GM19438 (cell line): ENCODE measurements at regions not wholly inside any gene's neighbourhood (a gene's known extent, or its start where the extent isn't known, plus 50 kb on each side); places are given as distances from the start of the nearest gene placed in this dataset.

Experiments used
- ATAC-seq: cut with Tn5 transposase; IDR thresholded peaks from one replicate; pipeline ENCODE4 v1.9.1; 2021; ENCODE audit warnings: low read depth; ENCODE audit not compliant: unreplicated experiment

DNA sequence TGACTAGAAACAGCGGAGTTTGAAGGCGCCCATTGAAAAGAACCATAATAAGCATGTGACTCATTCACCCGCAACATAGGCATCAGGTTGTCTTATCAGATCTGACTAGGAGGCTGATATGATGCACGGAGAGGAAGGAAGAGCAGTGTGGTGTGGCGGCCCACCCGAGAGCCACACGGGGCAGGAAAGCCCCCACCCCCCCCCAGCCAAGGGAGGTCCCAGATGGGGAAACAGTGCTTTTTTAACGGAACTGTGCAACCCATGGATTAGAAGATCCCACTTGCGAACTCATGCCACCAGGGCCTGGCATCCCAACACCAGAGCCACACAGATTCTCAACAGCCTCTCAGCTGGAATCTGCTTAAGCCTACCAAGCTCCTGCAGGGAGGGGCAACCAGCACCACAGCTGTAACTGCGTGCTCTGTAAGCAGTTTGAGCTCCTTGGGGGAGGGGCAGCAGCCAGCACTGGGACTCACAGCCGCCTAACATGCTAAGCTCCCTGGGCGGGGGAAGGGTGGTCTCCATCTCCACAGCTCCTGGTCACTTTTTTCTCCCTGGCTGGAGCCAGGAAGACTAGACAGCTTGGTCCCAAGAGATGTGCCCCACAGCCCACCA, 466.2 kb downstream of the PDGFC start:
- ATAC-seq, result no peak

DNA sequence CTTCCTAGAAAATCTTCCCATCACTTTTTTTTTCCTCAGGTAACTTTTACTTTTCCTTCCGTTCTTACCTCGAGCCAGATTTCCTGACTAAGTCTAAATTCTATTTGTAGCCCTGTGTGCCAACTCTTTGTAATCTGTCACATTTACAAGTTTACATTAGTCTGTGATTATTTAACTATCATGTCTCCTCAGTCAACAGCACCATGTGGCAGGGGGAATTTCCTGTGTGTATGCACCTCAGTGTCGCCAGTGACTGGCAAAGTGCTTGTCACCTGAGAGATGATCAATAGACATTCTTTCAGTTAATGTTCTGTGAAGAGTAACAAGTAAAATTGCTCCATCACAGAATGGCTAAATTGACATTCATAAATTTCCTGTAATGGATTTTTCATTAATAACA, 468.5 kb downstream of the PDGFC start:
- no peak for ATAC-seq

DNA sequence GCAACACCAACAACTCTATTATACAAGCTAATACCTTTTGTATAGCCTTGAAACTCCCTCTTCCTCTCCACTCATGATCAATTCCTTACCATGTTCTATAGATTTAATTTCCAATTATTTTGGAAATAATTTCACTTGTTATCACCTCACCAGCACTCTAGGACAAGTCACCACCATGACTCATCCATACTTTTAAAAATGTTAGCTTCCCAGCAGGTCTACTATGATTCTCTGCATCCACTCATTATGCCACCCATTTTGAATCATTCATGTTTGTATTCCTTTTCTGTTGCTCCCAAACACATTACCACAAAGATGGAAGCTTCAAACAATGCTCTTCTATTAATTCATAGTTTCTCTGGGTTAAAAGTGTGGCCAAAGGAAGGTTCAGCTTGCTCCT, 469.6 kb downstream of the PDGFC start:
- no peak for ATAC-seq

DNA sequence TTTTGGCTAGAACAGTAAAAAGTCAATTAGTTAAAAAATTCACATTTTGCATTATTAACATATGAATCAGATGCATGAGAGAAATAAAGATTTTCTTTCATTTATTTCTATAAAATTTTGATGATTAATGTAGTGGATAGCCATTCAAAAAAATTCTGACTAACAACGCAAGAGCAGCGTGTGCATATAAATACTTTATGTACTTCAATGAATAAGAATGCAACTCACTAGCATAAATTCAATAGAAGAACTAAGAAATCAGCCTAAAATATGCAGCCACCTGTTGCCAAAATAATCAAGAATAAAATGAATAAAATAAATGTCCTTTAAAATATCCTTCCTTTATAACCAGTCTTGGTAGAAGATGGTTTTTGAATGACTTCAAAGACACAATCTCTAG, 471.9 kb downstream of the PDGFC start:
- no peak for ATAC-seq

DNA sequence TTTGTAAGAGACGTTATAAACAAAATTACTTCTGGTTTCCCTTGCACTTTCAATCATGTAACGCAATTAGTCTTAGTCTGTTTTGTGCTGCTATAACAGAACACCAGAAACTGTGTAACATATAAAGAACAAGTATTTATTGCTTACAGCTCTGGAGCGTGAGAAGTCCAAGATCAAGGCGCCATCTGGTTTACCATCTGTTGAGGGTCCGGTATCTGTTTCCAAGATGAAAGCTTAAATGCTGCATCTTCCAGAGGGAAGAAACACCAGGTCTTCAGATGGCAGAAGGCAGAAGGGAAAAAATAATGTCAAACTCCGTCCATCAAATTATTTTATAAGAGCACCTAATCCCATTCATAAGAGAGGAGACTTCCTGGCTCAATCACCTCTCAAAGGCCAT, 474.1 kb downstream of the PDGFC start:
- no peak for ATAC-seq

DNA sequence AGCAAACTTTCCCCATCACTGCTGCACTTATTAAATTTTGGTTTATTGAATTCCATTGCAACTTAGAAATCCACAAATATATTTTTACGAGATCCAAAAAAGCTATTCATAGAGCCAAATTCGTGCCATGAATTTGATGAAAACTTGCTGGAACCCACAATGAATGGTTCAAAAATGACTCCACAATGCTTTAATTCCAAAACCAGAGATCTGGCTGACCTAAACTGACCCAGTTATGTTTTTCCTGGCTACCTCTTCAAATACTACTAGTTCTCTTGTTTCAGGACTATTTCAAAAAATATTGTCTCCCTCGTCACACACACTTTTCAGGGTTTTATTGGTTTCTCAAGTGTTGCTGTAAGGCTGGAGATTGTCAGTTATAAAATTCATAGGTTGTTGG, 474.8 kb downstream of the PDGFC start:
- no peak for ATAC-seq

DNA sequence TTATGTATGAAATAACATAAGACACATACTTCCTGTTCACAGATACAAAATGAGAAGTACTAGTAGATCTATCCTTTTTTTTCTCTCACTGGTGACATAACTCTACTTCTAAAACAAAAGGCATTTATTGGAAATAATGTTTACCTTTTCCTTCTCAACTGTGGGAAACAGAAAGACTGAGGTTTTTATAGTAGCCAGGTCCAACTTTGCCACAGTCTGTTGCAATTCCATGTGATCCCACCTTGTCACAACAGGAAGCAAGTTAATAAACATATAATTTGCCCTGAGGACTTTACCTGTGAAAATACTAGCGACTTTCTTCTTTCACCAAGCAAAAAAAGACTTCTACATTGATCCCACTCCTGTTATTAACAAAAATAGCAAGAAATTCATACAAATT, 475.8 kb downstream of the PDGFC start:
- no peak for ATAC-seq

DNA sequence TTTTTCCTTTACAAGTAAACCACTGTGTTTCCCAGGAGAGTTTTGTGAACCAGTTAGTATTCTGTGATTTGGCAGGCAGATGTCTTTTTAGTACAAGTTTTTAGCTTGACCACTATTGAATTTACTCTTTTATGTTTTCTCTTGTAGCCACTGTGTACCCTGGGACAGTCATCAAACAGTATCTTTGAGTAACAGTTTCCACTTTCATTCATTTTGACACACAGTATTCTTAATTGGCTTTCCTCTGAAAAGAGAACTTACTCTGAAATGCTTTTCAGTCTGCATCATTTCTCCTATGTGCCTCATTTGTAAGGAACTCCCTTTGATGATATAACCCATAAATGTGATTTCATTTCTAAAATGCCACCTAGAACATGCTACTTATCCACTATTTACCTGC, 476.5 kb downstream of the PDGFC start:
- no peak for ATAC-seq

DNA sequence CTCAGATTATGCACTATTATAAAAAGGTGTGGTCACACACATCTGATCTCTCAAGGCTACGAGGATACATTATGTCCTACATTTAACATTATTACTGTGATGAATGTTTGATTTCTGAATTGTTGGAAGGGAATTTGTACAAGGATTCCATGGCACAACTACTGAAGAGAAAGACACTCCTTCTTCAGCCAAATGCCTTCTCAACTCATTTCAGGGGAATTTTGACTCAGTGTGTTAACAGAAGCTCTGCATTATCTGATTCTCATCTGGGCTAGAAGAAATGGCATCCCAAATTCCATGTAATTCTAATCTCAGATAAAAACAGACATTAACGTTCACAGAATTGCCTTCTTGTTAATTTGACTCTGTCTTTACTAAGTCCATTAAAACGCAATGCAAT, 477.7 kb downstream of the PDGFC start:
- ATAC-seq, result no peak

DNA sequence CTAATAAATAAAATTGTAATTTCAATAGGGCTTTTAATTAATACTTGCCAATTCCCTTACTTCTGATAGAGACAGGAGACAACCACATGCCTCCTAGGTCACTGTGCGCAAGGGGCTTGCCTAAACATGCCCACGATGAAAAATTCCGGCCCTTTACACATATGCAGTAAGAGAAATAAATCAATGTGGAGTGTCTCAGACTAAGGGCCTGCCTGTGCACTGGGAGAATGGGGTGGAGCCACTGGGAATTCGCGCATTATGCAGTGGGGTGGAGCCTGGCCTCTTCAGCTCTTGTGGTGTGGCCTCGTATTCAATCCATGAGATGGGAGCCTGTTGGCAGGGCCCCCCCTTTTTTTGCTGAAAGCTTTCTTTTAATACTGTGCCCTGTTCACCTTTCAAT, 484.5 kb downstream of the PDGFC start:
- no peak for ATAC-seq

DNA sequence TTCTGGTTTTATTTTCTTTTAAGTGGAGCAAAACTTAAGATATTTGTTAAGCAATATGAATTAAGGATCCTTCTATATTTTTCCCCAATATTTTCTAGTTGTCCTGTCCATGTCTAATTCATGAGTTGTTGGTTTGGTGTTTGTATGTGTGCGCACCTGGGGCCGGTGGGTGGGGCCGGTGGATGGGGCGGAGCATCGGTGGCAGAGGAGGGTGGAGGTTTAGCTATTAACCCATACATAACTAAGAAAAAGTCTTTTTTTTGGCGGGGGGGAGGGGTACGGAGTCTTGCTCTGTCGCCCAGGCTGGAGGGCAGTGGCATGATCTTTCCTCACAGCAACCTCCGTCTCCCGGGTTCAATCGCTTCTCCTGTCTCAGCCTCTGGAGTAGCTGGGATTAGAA, 489.8 kb downstream of the PDGFC start:
- ATAC-seq, result no peak

DNA sequence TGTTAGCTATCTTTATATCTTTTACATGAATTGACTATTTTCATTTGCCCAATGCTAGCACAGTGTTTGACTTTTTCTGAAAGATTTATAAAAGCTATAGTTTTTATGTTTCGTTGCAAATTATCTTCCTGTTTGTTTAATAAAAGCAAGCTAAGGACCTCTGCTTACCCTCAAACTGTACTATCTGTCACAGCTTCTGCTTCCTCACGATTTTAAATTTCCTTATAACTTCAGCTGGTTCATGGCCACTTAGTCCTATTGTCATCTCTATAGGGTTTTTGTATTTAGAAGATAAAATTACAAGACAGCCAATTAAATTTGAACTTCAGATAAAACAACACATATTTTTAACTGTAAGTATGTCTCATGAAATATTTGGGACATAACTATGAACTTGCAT, 494.0 kb downstream of the PDGFC start:
- no peak for ATAC-seq

DNA sequence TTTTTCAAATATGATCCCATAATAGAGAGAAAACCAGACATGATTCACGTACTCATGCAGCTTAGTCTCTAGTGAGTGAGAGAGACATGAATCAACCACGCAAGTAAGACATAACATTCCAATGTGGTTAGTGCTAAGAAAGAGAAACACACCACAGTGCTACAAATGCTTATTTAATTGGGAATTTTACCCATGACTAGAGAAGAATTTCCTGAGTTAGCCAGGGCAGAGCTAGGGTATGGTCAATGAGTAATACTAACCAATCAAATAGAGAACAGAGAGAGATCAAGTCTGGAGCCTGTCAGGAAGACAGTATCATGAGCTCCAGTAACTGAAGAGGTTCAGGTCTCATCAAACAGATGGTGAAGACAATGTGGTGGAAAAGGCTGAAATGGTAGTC, 495.2 kb downstream of the PDGFC start:
- ATAC-seq, result no peak

DNA sequence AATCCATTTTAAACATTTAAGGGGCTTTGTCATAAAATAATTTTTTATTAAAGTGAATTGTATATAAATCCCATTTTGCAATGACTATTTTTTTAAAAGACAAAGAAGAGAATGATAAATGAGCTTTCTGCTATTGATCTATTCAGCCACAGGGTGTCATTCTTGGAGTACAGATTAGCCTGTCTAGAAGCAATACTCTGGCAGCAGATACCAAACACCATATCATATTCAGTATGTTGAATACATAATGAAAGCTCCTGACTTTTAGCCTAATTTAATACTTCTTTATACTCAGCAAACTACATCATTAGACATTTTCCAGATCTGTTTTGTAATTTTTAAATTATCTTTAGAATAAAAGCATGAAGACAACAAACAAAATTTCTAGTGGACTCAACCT, 496.3 kb downstream of the PDGFC start:
- ATAC-seq, result no peak

DNA sequence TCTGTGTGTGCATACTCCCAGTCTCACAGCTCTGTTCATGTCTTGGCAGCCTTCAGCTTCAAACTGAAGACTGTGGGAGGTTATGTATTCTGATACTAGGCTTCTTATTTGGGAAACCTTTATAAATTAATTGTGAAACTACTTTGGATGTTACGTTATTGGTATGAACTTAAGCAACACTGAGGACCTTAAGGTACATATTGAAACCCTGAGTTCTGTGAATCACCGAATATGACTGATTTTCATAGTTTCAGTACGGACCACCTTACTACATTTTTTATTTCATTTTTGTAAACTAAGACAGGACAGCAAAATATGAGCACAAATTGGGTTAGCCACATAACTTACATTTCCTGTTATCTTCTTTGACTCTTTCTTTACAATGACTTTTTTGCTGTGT, 498.4 kb downstream of the PDGFC start:
- no peak for ATAC-seq

DNA sequence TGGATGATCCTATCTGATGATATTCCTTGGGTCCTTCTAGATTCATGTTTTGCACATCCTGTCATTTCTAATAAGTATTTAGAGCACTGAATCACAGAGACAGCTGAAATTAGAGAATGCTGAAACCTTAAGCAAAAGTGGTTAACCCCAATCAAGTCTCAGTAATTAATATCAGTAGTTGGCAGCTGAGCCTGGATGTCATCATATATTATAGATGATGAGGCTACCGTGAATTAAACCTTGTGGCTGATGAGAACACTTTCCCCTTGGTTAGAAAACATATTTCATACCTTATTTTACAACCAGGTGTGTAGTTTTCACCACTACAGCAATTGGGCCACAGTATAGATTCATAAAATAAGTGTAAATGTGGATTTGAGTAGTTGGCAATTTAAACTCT, 499.0 kb downstream of the PDGFC start:
- no peak for ATAC-seq

DNA sequence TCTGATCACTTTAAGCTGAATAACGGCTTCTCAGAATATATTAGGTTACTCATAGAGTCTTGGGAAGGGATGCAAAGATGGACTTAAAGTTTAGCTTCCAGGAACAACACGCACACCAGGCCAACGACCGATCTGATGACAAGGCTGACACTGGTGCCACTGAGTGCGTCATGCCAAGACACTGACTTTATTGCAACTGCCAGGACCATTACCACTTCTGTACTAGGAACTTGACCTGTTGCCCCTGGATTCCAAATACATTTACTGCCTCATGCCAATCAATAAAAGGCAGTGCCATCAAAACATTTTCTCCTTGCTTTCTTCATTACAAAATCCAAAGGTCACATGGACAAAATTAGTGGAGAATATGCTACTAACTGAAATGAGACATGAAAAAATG, 505.9 kb upstream of the CTSO start:
- ATAC-seq, result no peak

DNA sequence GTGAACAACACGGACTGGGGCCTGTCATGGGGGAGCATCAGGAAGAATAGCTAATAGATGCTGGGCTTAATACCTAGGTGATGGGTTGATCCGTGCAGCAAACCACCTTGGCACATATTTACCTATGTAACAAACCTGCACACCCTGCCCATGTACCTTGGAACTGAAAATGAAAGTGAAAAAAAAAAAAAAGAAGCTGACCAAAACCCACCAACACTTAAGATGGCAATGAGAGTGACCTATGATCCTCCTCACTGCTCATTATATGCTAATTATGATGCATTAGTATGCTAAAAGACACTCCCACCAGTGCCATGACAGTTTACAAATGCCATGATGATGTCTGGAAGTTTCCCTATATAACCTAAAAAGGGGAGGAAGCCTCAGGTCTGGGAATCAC, 503.2 kb upstream of the CTSO start:
- ATAC-seq, result no peak

DNA sequence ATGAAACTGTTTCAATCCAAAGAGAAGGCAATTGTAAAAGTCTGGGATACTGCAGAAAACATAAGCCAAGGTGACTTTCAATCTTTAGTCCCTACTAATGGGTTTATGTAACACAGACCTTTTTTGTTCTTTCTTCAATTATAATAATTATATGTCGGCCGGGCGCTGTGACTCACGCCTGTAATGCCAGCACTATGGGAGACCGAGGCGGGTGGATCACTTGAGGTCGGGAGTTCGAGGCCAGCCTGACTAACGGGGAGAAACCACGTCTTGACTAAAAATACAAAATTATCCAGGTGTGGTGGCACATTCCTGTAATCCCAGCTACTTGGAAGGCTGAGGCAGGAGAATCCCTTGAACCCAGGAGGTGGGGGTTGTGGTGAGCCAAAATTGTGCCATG, 489.8 kb upstream of the CTSO start:
- no peak for ATAC-seq

DNA sequence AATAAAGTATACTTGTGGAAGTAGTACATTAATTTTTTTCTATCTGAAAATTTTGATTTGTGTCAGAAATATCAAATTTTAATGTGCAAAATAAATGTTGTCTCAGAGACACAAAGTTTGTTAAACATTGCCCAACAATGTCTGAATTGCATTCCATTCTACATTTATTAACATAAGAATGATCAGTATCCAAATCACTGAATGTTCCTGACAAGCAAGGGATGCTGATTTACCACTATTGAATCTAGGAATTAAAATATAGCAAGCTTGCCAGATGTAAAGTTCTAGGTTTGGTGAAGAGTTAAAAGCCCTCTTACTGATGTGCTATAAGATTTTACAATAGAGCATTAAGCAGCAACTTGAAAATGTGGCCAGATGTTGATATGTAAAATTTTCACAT, 489.2 kb upstream of the CTSO start:
- no peak for ATAC-seq

DNA sequence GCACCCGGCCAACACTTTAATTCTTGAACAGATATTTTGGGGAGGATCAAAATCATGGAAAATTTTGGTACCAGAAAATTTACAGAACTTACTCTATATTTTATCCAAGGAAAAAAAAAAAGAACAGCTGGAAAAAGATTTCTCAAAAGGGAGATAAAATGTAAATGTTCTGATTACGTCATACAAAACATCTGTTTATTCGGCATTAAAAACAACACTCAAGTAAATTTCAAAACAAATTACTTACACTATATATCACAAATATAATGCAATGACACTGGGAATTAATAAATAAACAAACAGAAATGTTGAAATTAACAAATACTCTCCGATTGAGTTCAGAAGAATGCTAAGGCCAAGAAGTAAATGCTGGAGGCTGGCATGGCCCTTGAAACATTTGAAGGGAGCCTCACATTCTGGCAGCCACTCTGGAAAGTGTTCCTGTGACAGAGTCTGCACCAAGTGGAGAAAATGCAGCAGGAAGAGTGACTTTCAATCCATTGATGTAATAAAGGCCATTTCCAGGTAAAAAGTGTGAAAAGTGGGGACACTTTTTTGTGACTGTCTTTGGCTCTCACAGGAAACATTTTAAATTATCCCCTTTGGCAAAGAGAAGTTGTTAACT, 486.0 kb upstream of the CTSO start:
- no peak for ATAC-seq

DNA sequence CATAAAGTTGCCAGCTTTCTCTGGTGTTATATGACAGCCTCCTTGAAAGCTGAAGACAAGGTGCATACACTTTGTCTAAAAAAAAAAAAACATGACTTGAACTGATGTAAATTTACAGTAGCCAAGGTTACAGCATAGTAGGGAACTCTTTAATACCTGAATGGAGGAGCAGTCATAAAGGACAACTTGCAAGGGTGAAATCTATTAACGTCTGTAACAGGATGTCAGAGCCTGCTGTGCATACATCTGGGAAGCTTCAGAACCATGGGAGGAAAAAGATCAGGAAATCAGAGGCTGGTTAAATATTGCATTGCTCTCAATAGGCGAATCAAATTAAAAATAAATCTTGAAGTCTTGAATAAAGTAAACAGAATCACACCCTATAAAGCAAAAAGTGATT, 484.0 kb upstream of the CTSO start:
- ATAC-seq, result no peak

DNA sequence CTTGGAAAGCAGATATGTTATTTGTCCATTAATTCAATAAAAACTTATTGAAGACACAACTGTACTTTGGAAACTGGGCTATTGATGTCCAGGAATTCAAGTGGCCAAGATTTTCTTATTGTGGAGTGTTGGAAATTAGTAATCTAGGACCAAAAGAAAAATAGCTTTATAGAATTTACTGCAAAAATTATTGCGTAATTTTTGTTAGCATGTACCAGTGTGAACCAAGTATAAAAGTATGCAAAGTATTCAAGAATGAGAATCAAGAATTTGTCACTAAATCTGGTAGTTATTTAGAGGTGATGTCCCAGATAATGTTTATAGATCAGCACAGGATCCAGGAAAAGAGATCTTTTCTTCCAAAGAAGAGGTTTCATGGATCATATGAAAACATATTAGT, 468.9 kb upstream of the CTSO start:
- no peak for ATAC-seq
